Panc1 (cell line): ENCODE measurements at regions not wholly inside any gene's neighbourhood (a gene's known extent, or its start where the extent isn't known, plus 50 kb on each side); places are given as distances from the start of the nearest gene placed in this dataset.

Source experiments
- CTCF ChIP-seq: fragments of 450-650 bp; IDR thresholded peaks from 2 replicates; pipeline ENCODE4 v1.5.1; 2017; ENCODE audit warnings: mild to moderate bottlenecking
- POLR2AphosphoS5 ChIP-seq: IDR thresholded peaks from 2 replicates; pipeline ENCODE4 v1.6.1; 2012; ENCODE audit warnings: mild to moderate bottlenecking, low read depth, low read length, moderate library complexity
- TCF7L2 ChIP-seq: IDR thresholded peaks from 2 replicates; pipeline ENCODE4 v1.6.1; 2011; ENCODE audit warnings: mild to moderate bottlenecking, low read depth, low read length, inconsistent platforms
- TF ChIP-seq, protein P1 (sequence below), 2 experiments: IDR thresholded peaks; 2 replicates each; pipeline ENCODE4 v1.6.1; 2011 to 2012; ENCODE audit warnings: low read depth in 2 of 2, control low read depth in 1 of 2, low read length in 1 of 2, mild to moderate bottlenecking in 1 of 2, moderate library complexity in 1 of 2; ENCODE audit not compliant: insufficient read depth in 1 of 2

DNA sequence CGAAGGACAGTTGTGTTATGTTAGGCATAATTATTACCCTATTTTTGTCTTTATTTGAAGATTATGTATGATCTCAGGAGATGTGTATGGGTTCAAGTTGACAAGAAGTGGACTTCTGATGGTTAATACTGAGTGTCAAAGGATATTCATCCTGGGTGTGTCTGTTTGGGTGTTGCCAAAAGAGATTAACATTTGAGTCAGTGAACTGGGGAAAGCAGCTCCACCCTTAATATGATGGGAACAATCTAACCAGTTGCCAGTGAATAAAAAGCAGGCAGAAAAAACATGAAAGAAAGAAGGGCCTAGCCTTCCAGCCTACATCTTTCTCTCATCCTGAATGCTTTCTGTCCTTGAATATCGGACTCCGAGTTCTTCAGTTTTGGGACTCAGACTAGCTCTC, 332.6 kb downstream of the DTHD1 start:
- no peak for TF ChIP-seq CTCF
- no peak for TF ChIP-seq POLR2AphosphoS5
- TF ChIP-seq, protein P1, sequence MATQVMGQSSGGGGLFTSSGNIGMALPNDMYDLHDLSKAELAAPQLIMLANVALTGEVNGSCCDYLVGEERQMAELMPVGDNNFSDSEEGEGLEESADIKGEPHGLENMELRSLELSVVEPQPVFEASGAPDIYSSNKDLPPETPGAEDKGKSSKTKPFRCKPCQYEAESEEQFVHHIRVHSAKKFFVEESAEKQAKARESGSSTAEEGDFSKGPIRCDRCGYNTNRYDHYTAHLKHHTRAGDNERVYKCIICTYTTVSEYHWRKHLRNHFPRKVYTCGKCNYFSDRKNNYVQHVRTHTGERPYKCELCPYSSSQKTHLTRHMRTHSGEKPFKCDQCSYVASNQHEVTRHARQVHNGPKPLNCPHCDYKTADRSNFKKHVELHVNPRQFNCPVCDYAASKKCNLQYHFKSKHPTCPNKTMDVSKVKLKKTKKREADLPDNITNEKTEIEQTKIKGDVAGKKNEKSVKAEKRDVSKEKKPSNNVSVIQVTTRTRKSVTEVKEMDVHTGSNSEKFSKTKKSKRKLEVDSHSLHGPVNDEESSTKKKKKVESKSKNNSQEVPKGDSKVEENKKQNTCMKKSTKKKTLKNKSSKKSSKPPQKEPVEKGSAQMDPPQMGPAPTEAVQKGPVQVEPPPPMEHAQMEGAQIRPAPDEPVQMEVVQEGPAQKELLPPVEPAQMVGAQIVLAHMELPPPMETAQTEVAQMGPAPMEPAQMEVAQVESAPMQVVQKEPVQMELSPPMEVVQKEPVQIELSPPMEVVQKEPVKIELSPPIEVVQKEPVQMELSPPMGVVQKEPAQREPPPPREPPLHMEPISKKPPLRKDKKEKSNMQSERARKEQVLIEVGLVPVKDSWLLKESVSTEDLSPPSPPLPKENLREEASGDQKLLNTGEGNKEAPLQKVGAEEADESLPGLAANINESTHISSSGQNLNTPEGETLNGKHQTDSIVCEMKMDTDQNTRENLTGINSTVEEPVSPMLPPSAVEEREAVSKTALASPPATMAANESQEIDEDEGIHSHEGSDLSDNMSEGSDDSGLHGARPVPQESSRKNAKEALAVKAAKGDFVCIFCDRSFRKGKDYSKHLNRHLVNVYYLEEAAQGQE (IDR thresholded peaks at IDR 0.05; ENCODE audit: insufficient read depth in 1 of 2, low read depth in 2 of 2, low read length in 1 of 2) = no peak
- no peak for TF ChIP-seq TCF7L2
